K562 (cell line): ENCODE measurements at regions not wholly inside any gene's neighbourhood (a gene's known extent, or its start where the extent isn't known, plus 50 kb on each side); places are given as distances from the start of the nearest gene placed in this dataset.

Experiments
- ATAC-seq: fragments of 200-7000 bp; cut with Tn5 transposase; 3 replicates; pipeline ENCODE4 v1.9.1; 2020; ENCODE audit warnings: moderate library complexity
- BruUV-seq: library from RNA; stranded (reverse); fragments of 400-500 nt; replicated peaks from 2 replicates; lab custom pipeline; 2021; lab: Mats Ljungman, UMichigan
- CTCF ChIA-PET: fragments of 300-600 bp; formaldehyde crosslinking; extraction: SDS; loops from one replicate; lab custom pipeline; 2021; ENCODE audit warnings: low intra/inter-chr PET ratio; lab: Yijun Ruan, JAX
- POLR2A ChIA-PET: fragments of 300-600, 350-650 bp; sonication (Branson Sonifier 250); formaldehyde crosslinking; extraction: SDS; loops from one replicate; lab custom pipeline; 2021; ENCODE audit warnings: antibody characterized with exemption, inconsistent platforms; lab: Yijun Ruan, JAX
- DNase-seq, 4 experiments: peaks; one replicate each; pipeline versions ENCODE4 v3.0.0 to v3.0.0-alpha.2; 2011 to 2018; ENCODE audit warnings: low spot score in 3 of 4, mixed read lengths in 3 of 4; ENCODE audit errors: extremely low read depth in 1 of 4
- FAIRE-seq: peaks from 2 replicates; lab custom pipeline; 2011; peaks lifted over from hg19 to GRCh38; lab: Jason Lieb, UNC
- H2AFZ ChIP-seq: 2 replicates; pipeline ENCODE4 v1.6.0; 2011; ENCODE audit warnings: low read depth, low read length, control low read depth, inconsistent platforms
- H3K27ac ChIP-seq: fragments of 200-600 bp; 3 replicates; pipeline ENCODE4 v1.8.0; 2011; ENCODE audit warnings: low read depth, mild to moderate bottlenecking, control low read depth, inconsistent platforms, low read length, moderate library complexity, mixed read lengths; ENCODE audit errors: extremely low read depth
- H3K27me3 ChIP-seq, 2 experiments: fragments of 300-600 bp in 1 of 2; 2 replicates in 1 of 2; 3 replicates in 1 of 2; pipeline versions ENCODE4 v1.6.0 to v1.8.0; 2011; ENCODE audit warnings: inconsistent platforms in 2 of 2, low read length in 2 of 2, mild to moderate bottlenecking in 1 of 2, mixed read lengths in 1 of 2, moderate library complexity in 1 of 2; ENCODE audit not compliant: control insufficient read depth in 2 of 2, insufficient read depth in 2 of 2
- H3K36me3 ChIP-seq: fragments of 300-600 bp; 3 replicates; pipeline ENCODE4 v1.8.0; 2011; ENCODE audit warnings: mild to moderate bottlenecking, low read length, inconsistent platforms; ENCODE audit not compliant: control insufficient read depth, insufficient read depth
- H3K4me1 ChIP-seq, 2 experiments: fragments of 200-600 bp in 1 of 2; replicated peaks in 1 of 2; 2 replicates in 1 of 2; 3 replicates in 1 of 2; pipeline versions ENCODE4 v1.5.1 to v1.8.0; 2011; ENCODE audit warnings: inconsistent platforms in 2 of 2, low read length in 2 of 2, mild to moderate bottlenecking in 1 of 2, mixed read lengths in 1 of 2, moderate library complexity in 1 of 2; ENCODE audit not compliant: control insufficient read depth in 2 of 2, insufficient read depth in 2 of 2
- H3K4me2 ChIP-seq: 2 replicates; pipeline ENCODE4 v1.6.1; 2011; ENCODE audit warnings: low read length, control low read depth, inconsistent platforms, mixed read lengths; ENCODE audit not compliant: insufficient read depth
- H3K4me3 ChIP-seq: fragments of 200-600 bp; sonication (generic), shearing (Covaris generic); 2 replicates; pipeline ENCODE4 v1.5.1; 2016; ENCODE audit warnings: control low read depth, inconsistent platforms
- H3K79me2 ChIP-seq: fragments of 200-600 bp; 3 replicates; pipeline ENCODE4 v1.8.0; 2011; ENCODE audit warnings: low read length, inconsistent platforms; ENCODE audit not compliant: control insufficient read depth, insufficient read depth
- H3K9ac ChIP-seq, 2 experiments: 2 replicates each; pipeline versions ENCODE4 v1.6.0 to v1.6.1; 2011; ENCODE audit warnings: low read depth in 2 of 2, low read length in 2 of 2, control low read depth in 1 of 2, inconsistent platforms in 1 of 2, mild to moderate bottlenecking in 1 of 2, mixed read lengths in 1 of 2; ENCODE audit not compliant: insufficient read depth in 1 of 2
- H3K9me1 ChIP-seq: one replicate; pipeline ENCODE4 v1.6.0; 2011; ENCODE audit warnings: inconsistent platforms, mild to moderate bottlenecking, low read length, moderate library complexity; ENCODE audit not compliant: control insufficient read depth, insufficient read depth
- H3K9me3 ChIP-seq: replicated peaks from 2 replicates; pipeline ENCODE4 v1.5.1; 2011; ENCODE audit warnings: low read depth, low read length, inconsistent platforms; ENCODE audit not compliant: control insufficient read depth, insufficient read depth
- H4K20me1 ChIP-seq: replicated peaks from 2 replicates; pipeline ENCODE4 v1.6.1; 2011; ENCODE audit warnings: low read length, inconsistent platforms, mixed read lengths; ENCODE audit not compliant: control insufficient read depth, insufficient read depth
- HBP1 ChIP-seq: fragments of 450-650 bp; formaldehyde crosslinking; IDR thresholded peaks from 2 replicates; pipeline ENCODE4 v1.4.0; 2022; ENCODE audit warnings: missing genetic modification characterization
- HIVEP1 ChIP-seq: fragments of 250-450 bp; sonication (Bioruptor Pico); IDR thresholded peaks from 2 replicates; pipeline ENCODE4 v1.4.0; 2020; ENCODE audit warnings: mild to moderate bottlenecking
- HOMEZ ChIP-seq: fragments of 250-450 bp; sonication (Bioruptor Pico); IDR thresholded peaks from 2 replicates; pipeline ENCODE4 v1.4.0; 2020; ENCODE audit warnings: mild to moderate bottlenecking, moderate library complexity
- MYC ChIP-seq, 2 experiments: fragments of 250-450 bp in 1 of 2; sonication (Bioruptor Pico) in 1 of 2; IDR thresholded peaks; 2 replicates each; pipeline versions ENCODE4 v1.5.1 to v1.6.1; 2012 to 2021; ENCODE audit warnings: low read depth in 2 of 2, borderline replicate concordance in 1 of 2, improper control_type of control experiment in 1 of 2, low read length in 1 of 2, mild to moderate bottlenecking in 1 of 2, moderate library complexity in 1 of 2
- NFE2L1 ChIP-seq: fragments of 450-650 bp; IDR thresholded peaks from 2 replicates; pipeline ENCODE4 v1.6.1; 2016; ENCODE audit warnings: missing genetic modification characterization, low read depth, mild to moderate bottlenecking, missing compliant biosample characterization, moderate library complexity, borderline replicate concordance
- PCBP1 ChIP-seq: fragments of 200-400 bp; formaldehyde crosslinking; IDR thresholded peaks from 2 replicates; pipeline ENCODE4 v1.6.1; 2018; ENCODE audit warnings: mild to moderate bottlenecking, low read depth, low read length; ENCODE audit not compliant: poor library complexity, severe bottlenecking
- SMARCA4 ChIP-seq: fragments of 450-650 bp; IDR thresholded peaks from 2 replicates; pipeline ENCODE4 v1.6.1; 2016
- WGBS: fragments of 100-300 bp; shearing (Covaris generic); methylation state at CpG from one replicate; pipeline ENCODE4 v1.1.6; 2016; ENCODE audit warnings: low coverage, mixed read lengths; ENCODE audit not compliant: insufficient coverage; ENCODE audit errors: missing lambda C conversion rate; 5-methylcytosine and 5-hydroxymethylcytosine counted together
- in situ Hi-C: fragments of 300-500 bp; cut with MboI; formaldehyde crosslinking; loops from 4 replicates; pipeline ENCODE4 v1.15.0; 2018; ENCODE audit warnings: inconsistent platforms, mixed read lengths
- intact Hi-C: fragments of 100-400 bp; cut with micrococcal nuclease; formaldehyde crosslinking; loops from 2 replicates; pipeline ENCODE4 v1.14.2; 2022

- TF ChIP-seq HBP1 (CRISPR knock-in tag) (no peak), HIVEP1 (CRISPR knock-in tag) (no peak)
Observed at GRCh38 chr12:5232826-5233500, 189.3 kb downstream of the KCNA5 start (continued).

GRCh38 chr12:5236022-5236640 is 192.5 kb downstream of the KCNA5 start:
- Histone ChIP-seq H3K4me1 (0 out of 5 replicates have a peak, but pooled peaks cover 0 to 4% of the 10 kb centered on the region in 2 experiments), H3K79me2 (no peaks in the 10 kb centered on the region), H3K9ac (no peak overlapping the region), H4K20me1 (no peaks in the 10 kb centered on the region), H3K27me3 (peaks cover 0 to 6% of the 10 kb centered on the region in 2 experiments; a peak in 2 of 5 replicates), H3K4me2 (no peak overlapping the region), H3K27ac (no peak overlapping the region), H3K9me3 (no peaks in the 10 kb centered on the region), H3K9me1 (no peaks in the 10 kb centered on the region), H3K4me3 (no peak overlapping the region), H3K36me3 (no peaks in the 10 kb centered on the region), H2AFZ (no peak overlapping the region)
- DNase-seq (no peak), FAIRE-seq (no peak), ATAC-seq (no peak)
- CTCF ChIA-PET = no interaction called here
- BruUV-seq = no TSS peak
- intact Hi-C loops = no loop called here
- in situ Hi-C loops = no loop called here
- 25% methylated on average over 5 of the region's 5 CpGs for WGBS
- POLR2A ChIA-PET = interaction anchor here (0.6 kb wide), 1 partner anchor 252 kb away, joined by 3 read pairs; no protein-coding TSS in a partner anchor
- TF ChIP-seq PCBP1 (no peak), HOMEZ (no peak), MYC (IDR thresholded peaks at IDR 0.05; ENCODE audit: low read depth, low read length) (no peak), MYC (CRISPR knock-in tag; IDR thresholded peaks at IDR 0.05; ENCODE audit: borderline replicate concordance, low read depth) (no peak), NFE2L1 (tag) (no peak), SMARCA4 (no peak)
